K562 (cell line): ENCODE measurements at regions not wholly inside any gene's neighbourhood (a gene's known extent, or its start where the extent isn't known, plus 50 kb on each side); places are given as distances from the start of the nearest gene placed in this dataset.

Experiments
- BACH1 ChIP-seq: fragments of 200-800 bp; sonication (Bioruptor generic); IDR thresholded peaks from 2 replicates; pipeline ENCODE4 v1.6.1; 2016; ENCODE audit warnings: missing genetic modification characterization, missing compliant biosample characterization
- EZH2 ChIP-seq: IDR thresholded peaks from 2 replicates; pipeline ENCODE4 v1.6.1; 2012; ENCODE audit warnings: low read depth, mild to moderate bottlenecking, inconsistent platforms, low read length, borderline replicate concordance
- POLR2A ChIP-seq: fragments of 450-650 bp; conservative IDR thresholded peaks from 2 replicates; pipeline ENCODE4 v1.6.1; 2016

DNA sequence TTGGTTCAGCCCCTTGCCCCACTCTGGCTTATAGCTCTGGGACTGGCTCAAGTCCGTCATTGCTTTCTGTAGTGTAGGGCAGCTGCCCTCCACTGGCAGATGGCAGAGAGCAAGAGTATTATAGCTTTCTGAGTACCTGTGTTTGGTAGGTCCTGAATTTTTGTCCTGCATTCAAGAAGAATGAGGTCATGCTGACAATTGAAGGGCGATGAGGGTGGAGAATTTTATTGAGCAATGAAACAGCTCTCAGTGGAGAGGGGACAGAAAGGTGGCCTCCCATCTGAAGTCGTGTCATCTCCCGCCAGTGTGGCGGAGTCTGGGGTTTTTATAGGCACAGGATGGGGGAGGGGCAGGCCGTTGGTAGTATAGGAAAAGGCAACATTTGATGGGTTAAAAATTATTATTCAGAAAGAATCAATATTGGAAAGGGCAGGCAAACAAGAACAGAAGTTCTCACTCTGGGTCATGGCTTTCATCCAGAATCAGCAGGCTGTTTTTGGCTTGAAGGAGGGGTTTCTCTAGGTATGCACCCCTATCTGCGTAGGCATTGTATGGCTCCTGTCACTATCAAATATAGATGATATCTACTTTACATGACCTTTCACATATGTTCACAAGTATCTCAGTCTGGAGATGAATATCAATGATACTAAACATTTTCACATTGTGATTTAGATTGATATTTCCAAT, 1239.7 kb upstream of the ALCAM start:
- TF ChIP-seq BACH1, result no peak
- TF ChIP-seq POLR2A, result no peak
- no peak for TF ChIP-seq EZH2
